K562 (cell line): ENCODE measurements at regions not wholly inside any gene's neighbourhood (a gene's known extent, or its start where the extent isn't known, plus 50 kb on each side); places are given as distances from the start of the nearest gene placed in this dataset.

Source experiments
- ATAC-seq: fragments of 200-7000 bp; cut with Tn5 transposase; 3 replicates; pipeline ENCODE4 v1.9.1; 2020; ENCODE audit warnings: moderate library complexity
- BruUV-seq: library from RNA; stranded (reverse); fragments of 400-500 nt; replicated peaks from 2 replicates; lab custom pipeline; 2021; lab: Mats Ljungman, UMichigan
- CTCF ChIA-PET: fragments of 300-600 bp; formaldehyde crosslinking; extraction: SDS; loops from one replicate; lab custom pipeline; 2021; ENCODE audit warnings: low intra/inter-chr PET ratio; lab: Yijun Ruan, JAX
- POLR2A ChIA-PET: fragments of 300-600, 350-650 bp; sonication (Branson Sonifier 250); formaldehyde crosslinking; extraction: SDS; loops from one replicate; lab custom pipeline; 2021; ENCODE audit warnings: antibody characterized with exemption, inconsistent platforms; lab: Yijun Ruan, JAX
- DNase-seq, 4 experiments: peaks; one replicate each; pipeline versions ENCODE4 v3.0.0 to v3.0.0-alpha.2; 2011 to 2018; ENCODE audit warnings: low spot score in 3 of 4, mixed read lengths in 3 of 4; ENCODE audit errors: extremely low read depth in 1 of 4
- FAIRE-seq: peaks from 2 replicates; lab custom pipeline; 2011; peaks lifted over from hg19 to GRCh38; lab: Jason Lieb, UNC
- H2AFZ ChIP-seq: 2 replicates; pipeline ENCODE4 v1.6.0; 2011; ENCODE audit warnings: low read depth, low read length, control low read depth, inconsistent platforms
- H3K27ac ChIP-seq: fragments of 200-600 bp; 3 replicates; pipeline ENCODE4 v1.8.0; 2011; ENCODE audit warnings: low read depth, mild to moderate bottlenecking, control low read depth, inconsistent platforms, low read length, moderate library complexity, mixed read lengths; ENCODE audit errors: extremely low read depth
- H3K27me3 ChIP-seq, 2 experiments: fragments of 300-600 bp in 1 of 2; 2 replicates in 1 of 2; 3 replicates in 1 of 2; pipeline versions ENCODE4 v1.6.0 to v1.8.0; 2011; ENCODE audit warnings: inconsistent platforms in 2 of 2, low read length in 2 of 2, mild to moderate bottlenecking in 1 of 2, mixed read lengths in 1 of 2, moderate library complexity in 1 of 2; ENCODE audit not compliant: control insufficient read depth in 2 of 2, insufficient read depth in 2 of 2
- H3K36me3 ChIP-seq: fragments of 300-600 bp; 3 replicates; pipeline ENCODE4 v1.8.0; 2011; ENCODE audit warnings: mild to moderate bottlenecking, low read length, inconsistent platforms; ENCODE audit not compliant: control insufficient read depth, insufficient read depth
- H3K4me1 ChIP-seq, 2 experiments: fragments of 200-600 bp in 1 of 2; replicated peaks in 1 of 2; 2 replicates in 1 of 2; 3 replicates in 1 of 2; pipeline versions ENCODE4 v1.5.1 to v1.8.0; 2011; ENCODE audit warnings: inconsistent platforms in 2 of 2, low read length in 2 of 2, mild to moderate bottlenecking in 1 of 2, mixed read lengths in 1 of 2, moderate library complexity in 1 of 2; ENCODE audit not compliant: control insufficient read depth in 2 of 2, insufficient read depth in 2 of 2
- H3K4me2 ChIP-seq: 2 replicates; pipeline ENCODE4 v1.6.1; 2011; ENCODE audit warnings: low read length, control low read depth, inconsistent platforms, mixed read lengths; ENCODE audit not compliant: insufficient read depth
- H3K4me3 ChIP-seq: fragments of 200-600 bp; sonication (generic), shearing (Covaris generic); 2 replicates; pipeline ENCODE4 v1.5.1; 2016; ENCODE audit warnings: control low read depth, inconsistent platforms
- H3K79me2 ChIP-seq: fragments of 200-600 bp; 3 replicates; pipeline ENCODE4 v1.8.0; 2011; ENCODE audit warnings: low read length, inconsistent platforms; ENCODE audit not compliant: control insufficient read depth, insufficient read depth
- H3K9ac ChIP-seq, 2 experiments: 2 replicates each; pipeline versions ENCODE4 v1.6.0 to v1.6.1; 2011; ENCODE audit warnings: low read depth in 2 of 2, low read length in 2 of 2, control low read depth in 1 of 2, inconsistent platforms in 1 of 2, mild to moderate bottlenecking in 1 of 2, mixed read lengths in 1 of 2; ENCODE audit not compliant: insufficient read depth in 1 of 2
- H3K9me1 ChIP-seq: one replicate; pipeline ENCODE4 v1.6.0; 2011; ENCODE audit warnings: inconsistent platforms, mild to moderate bottlenecking, low read length, moderate library complexity; ENCODE audit not compliant: control insufficient read depth, insufficient read depth
- H3K9me3 ChIP-seq: replicated peaks from 2 replicates; pipeline ENCODE4 v1.5.1; 2011; ENCODE audit warnings: low read depth, low read length, inconsistent platforms; ENCODE audit not compliant: control insufficient read depth, insufficient read depth
- H4K20me1 ChIP-seq: replicated peaks from 2 replicates; pipeline ENCODE4 v1.6.1; 2011; ENCODE audit warnings: low read length, inconsistent platforms, mixed read lengths; ENCODE audit not compliant: control insufficient read depth, insufficient read depth
- ATF3 ChIP-seq, 2 experiments: fragments of 450-650 bp in 1 of 2; sonication (generic) in 1 of 2; formaldehyde crosslinking in 1 of 2; IDR thresholded peaks in 1 of 2; conservative IDR thresholded peaks in 1 of 2; 2 replicates each; pipeline versions ENCODE4 v1.6.1 to v1.8.1; 2016 to 2023; ENCODE audit warnings: mild to moderate bottlenecking in 2 of 2, moderate library complexity in 2 of 2, inconsistent platforms in 1 of 2, missing genetic modification reagents in 1 of 2
- CREB3 ChIP-seq: fragments of 450-650 bp; conservative IDR thresholded peaks from 2 replicates; pipeline ENCODE4 v1.6.1; 2016; ENCODE audit warnings: missing genetic modification characterization, low read depth, mild to moderate bottlenecking, missing compliant biosample characterization, moderate library complexity
- DIDO1 ChIP-seq: fragments of 450-650 bp; IDR thresholded peaks from 2 replicates; pipeline ENCODE4 v1.6.1; 2016; ENCODE audit warnings: low read depth, missing biosample characterization, missing genetic modification characterization
- KLF6 ChIP-seq: fragments of 250-450 bp; sonication (Bioruptor Pico); IDR thresholded peaks from 2 replicates; pipeline ENCODE4 v1.4.0; 2020; ENCODE audit warnings: mild to moderate bottlenecking, moderate library complexity, borderline replicate concordance
- NFXL1 ChIP-seq: fragments of 450-650 bp; formaldehyde crosslinking; IDR thresholded peaks from 2 replicates; pipeline ENCODE4 v1.4.0; 2021; ENCODE audit warnings: mild to moderate bottlenecking
- PYGO2 ChIP-seq: fragments of 450-650 bp; IDR thresholded peaks from 2 replicates; pipeline ENCODE4 v1.6.1; 2016; ENCODE audit warnings: mild to moderate bottlenecking, missing genetic modification characterization, moderate library complexity, missing compliant biosample characterization
- SMAD2 ChIP-seq: fragments of 150-350 bp; IDR thresholded peaks from 2 replicates; pipeline ENCODE4 v1.6.1; 2014; ENCODE audit warnings: low read depth, mild to moderate bottlenecking, low read length
- SOX6 ChIP-seq: fragments of 450-650 bp; IDR thresholded peaks from 2 replicates; pipeline ENCODE4 v1.6.1; 2014; ENCODE audit warnings: mild to moderate bottlenecking
- ZBTB1 ChIP-seq: sonication (generic); formaldehyde crosslinking; IDR thresholded peaks from 2 replicates; pipeline ENCODE4 v1.8.1; 2023; ENCODE audit warnings: missing genetic modification reagents, low read depth, mild to moderate bottlenecking, borderline replicate concordance
- ZHX1 ChIP-seq: fragments of 150-350 bp; conservative IDR thresholded peaks from 2 replicates; pipeline ENCODE4 v1.6.1; 2014; ENCODE audit warnings: low read length
- ZNF23 ChIP-seq: fragments of 250-450 bp; sonication (Bioruptor Pico); IDR thresholded peaks from 2 replicates; pipeline ENCODE4 v1.4.0; 2020; ENCODE audit warnings: mild to moderate bottlenecking
- ZNF253 ChIP-seq: fragments of 250-450 bp; sonication (Bioruptor Pico); conservative IDR thresholded peaks from 2 replicates; pipeline ENCODE4 v1.6.1; 2021; ENCODE audit warnings: mild to moderate bottlenecking
- ZNF395 ChIP-seq: fragments of 200-800 bp; sonication (Bioruptor generic); IDR thresholded peaks from 2 replicates; pipeline ENCODE4 v1.6.1; 2017; ENCODE audit warnings: missing genetic modification characterization, missing compliant biosample characterization
- ZNF586 ChIP-seq: fragments of 450-650 bp; formaldehyde crosslinking; conservative IDR thresholded peaks from 2 replicates; pipeline ENCODE4 v1.4.0; 2020; ENCODE audit warnings: mild to moderate bottlenecking, moderate library complexity
- WGBS: fragments of 100-300 bp; shearing (Covaris generic); methylation state at CpG from one replicate; pipeline ENCODE4 v1.1.6; 2016; ENCODE audit warnings: low coverage, mixed read lengths; ENCODE audit not compliant: insufficient coverage; ENCODE audit errors: missing lambda C conversion rate; 5-methylcytosine and 5-hydroxymethylcytosine counted together
- in situ Hi-C: fragments of 300-500 bp; cut with MboI; formaldehyde crosslinking; loops from 4 replicates; pipeline ENCODE4 v1.15.0; 2018; ENCODE audit warnings: inconsistent platforms, mixed read lengths
- intact Hi-C: fragments of 100-400 bp; cut with micrococcal nuclease; formaldehyde crosslinking; loops from 2 replicates; pipeline ENCODE4 v1.14.2; 2022
- TF ChIP-seq, protein P1 (sequence below), 2 experiments: fragments of 450-650 bp; conservative IDR thresholded peaks; 2 replicates each; pipeline ENCODE4 v1.6.1; 2017; ENCODE audit warnings: mild to moderate bottlenecking in 2 of 2, moderate library complexity in 2 of 2

DNA sequence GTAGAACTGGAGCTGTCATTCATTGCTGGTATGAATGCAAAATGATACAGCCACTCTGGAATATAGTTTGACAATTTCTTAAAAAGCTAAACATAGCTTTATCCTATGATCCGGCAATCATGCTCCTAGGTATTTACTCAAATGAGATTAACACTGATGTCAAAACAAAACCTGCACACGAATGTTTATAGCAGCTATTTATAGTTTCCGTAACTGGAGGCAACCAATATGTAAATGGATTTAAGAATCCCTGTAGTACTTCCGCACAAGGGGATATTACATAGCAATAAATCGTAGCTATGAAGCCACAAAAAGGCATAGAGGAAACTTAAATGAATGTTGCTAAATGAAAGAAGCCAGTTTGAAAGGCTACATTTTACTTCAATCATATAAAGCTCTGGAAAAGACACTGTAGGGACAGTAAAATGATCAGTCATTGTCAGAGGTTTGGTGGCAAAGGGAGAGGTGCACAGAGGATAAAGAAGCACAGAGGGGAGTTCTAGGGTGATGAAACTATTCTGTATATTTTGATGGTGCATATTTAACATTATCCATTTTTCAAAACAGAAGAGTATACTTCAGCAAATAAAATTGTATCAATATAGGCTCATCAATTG is 1893.0 kb upstream of the PCDH20 start:
- CTCF ChIA-PET = no interaction called here
- Histone ChIP-seq H3K9ac (no peak overlapping the region), H3K9me3 (no peaks in the 10 kb centered on the region), H3K79me2 (no peaks in the 10 kb centered on the region), H4K20me1 (no peaks in the 10 kb centered on the region), H2AFZ (no peak overlapping the region), H3K4me3 (no peak overlapping the region), H3K4me2 (no peak overlapping the region), H3K27ac (no peak overlapping the region), H3K9me1 (no peaks in the 10 kb centered on the region), H3K36me3 (no peaks in the 10 kb centered on the region), H3K27me3 (no peaks in the 10 kb centered on the region), H3K4me1 (no peaks in the 10 kb centered on the region)
- FAIRE-seq = no peak
- DNase-seq = no peak
- in situ Hi-C loops (no loop called here), intact Hi-C loops (no loop called here)
- ATAC-seq = no peak
- POLR2A ChIA-PET = no interaction called here
- WGBS = 0% methylated on average over 5 of the region's 5 CpGs
- BruUV-seq = no TSS peak
- TF ChIP-seq ZNF253 (CRISPR knock-in tag) (no peak), CREB3 (tag) (no peak), KLF6 (no peak), DIDO1 (tag) (no peak), ZNF395 (CRISPR knock-in tag) (no peak), ZBTB1 (CRISPR knock-in tag) (no peak), ZNF586 (CRISPR knock-in tag) (no peak), ATF3 (IDR thresholded peaks at IDR 0.05) (no peak), ATF3 (CRISPR knock-in tag; conservative IDR thresholded peaks at IDR 0.05) (no peak), ZNF23 (no peak), ZHX1 (no peak), NFXL1 (no peak), PYGO2 (tag) (no peak), SOX6 (no peak), SMAD2 (no peak)
- TF ChIP-seq, protein P1, sequence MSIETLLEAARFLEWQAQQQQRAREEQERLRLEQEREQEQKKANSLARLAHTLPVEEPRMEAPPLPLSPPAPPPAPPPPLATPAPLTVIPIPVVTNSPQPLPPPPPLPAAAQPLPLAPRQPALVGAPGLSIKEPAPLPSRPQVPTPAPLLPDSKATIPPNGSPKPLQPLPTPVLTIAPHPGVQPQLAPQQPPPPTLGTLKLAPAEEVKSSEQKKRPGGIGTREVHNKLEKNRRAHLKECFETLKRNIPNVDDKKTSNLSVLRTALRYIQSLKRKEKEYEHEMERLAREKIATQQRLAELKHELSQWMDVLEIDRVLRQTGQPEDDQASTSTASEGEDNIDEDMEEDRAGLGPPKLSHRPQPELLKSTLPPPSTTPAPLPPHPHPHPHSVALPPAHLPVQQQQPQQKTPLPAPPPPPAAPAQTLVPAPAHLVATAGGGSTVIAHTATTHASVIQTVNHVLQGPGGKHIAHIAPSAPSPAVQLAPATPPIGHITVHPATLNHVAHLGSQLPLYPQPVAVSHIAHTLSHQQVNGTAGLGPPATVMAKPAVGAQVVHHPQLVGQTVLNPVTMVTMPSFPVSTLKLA (conservative IDR thresholded peaks at IDR 0.05) = no peak
